H1 (cell line): ENCODE measurements at regions not wholly inside any gene's neighbourhood (a gene's known extent, or its start where the extent isn't known, plus 50 kb on each side); places are given as distances from the start of the nearest gene placed in this dataset.

Source experiments
- CTCF ChIA-PET: fragments of 300-600 bp; sonication (Branson Sonifier 250); formaldehyde crosslinking; loops from one replicate; lab custom pipeline; 2021; ENCODE audit not compliant: partially characterized antibody; lab: Charles Lee
- POLR2A ChIA-PET: fragments of 300-600 bp; sonication (Branson Sonifier 250); formaldehyde crosslinking; loops from one replicate; lab custom pipeline; 2021; ENCODE audit warnings: inconsistent platforms; ENCODE audit not compliant: partially characterized antibody; lab: Charles Lee
- DNase-seq, 2 experiments: peaks; one replicate each; pipeline versions ENCODE4 v3.0.0 to v3.0.0-alpha.2; 2010 to 2022; ENCODE audit warnings: low spot score in 2 of 2, low read depth in 1 of 2, mixed read lengths in 1 of 2
- FAIRE-seq: peaks from 2 replicates; lab custom pipeline; 2011; peaks lifted over from hg19 to GRCh38; lab: Jason Lieb, UNC
- H2AFZ ChIP-seq: 2 replicates; pipeline ENCODE4 v1.8.1; 2012; ENCODE audit warnings: low read length, inconsistent platforms
- H2AK5ac ChIP-seq: 2 replicates; pipeline ENCODE4 v1.6.1; 2013; ENCODE audit warnings: low read depth, low read length
- H2BK120ac ChIP-seq: replicated peaks from 2 replicates; pipeline ENCODE3; 2013; ENCODE audit warnings: low read depth, low read length, inconsistent platforms
- H2BK12ac ChIP-seq: 2 replicates; pipeline ENCODE4 v1.6.1; 2013; ENCODE audit warnings: low read depth, low read length
- H2BK15ac ChIP-seq: 2 replicates; pipeline ENCODE4 v1.6.1; 2013; ENCODE audit warnings: low read length
- H2BK20ac ChIP-seq: 2 replicates; pipeline ENCODE4 v1.6.1; 2013; ENCODE audit warnings: low read length
- H2BK5ac ChIP-seq: 2 replicates; pipeline ENCODE4 v1.6.1; 2013; ENCODE audit warnings: low read depth, low read length
- H3K14ac ChIP-seq: 2 replicates; pipeline ENCODE4 v1.6.1; 2013; ENCODE audit warnings: inconsistent platforms; ENCODE audit not compliant: insufficient read length
- H3K18ac ChIP-seq: 2 replicates; pipeline ENCODE4 v1.6.1; 2013; ENCODE audit warnings: low read length; ENCODE audit errors: extremely low read depth
- H3K23ac ChIP-seq: 2 replicates; pipeline ENCODE4 v1.6.1; 2013; ENCODE audit warnings: inconsistent platforms; ENCODE audit not compliant: insufficient read length
- H3K23me2 ChIP-seq: 2 replicates; pipeline ENCODE4 v1.6.1; 2013; ENCODE audit warnings: low read depth, low read length
- H3K27ac ChIP-seq: 2 replicates; pipeline ENCODE4 v1.6.1; 2011; ENCODE audit warnings: low read depth, low read length, inconsistent platforms
- H3K27me3 ChIP-seq, 4 experiments: replicated peaks in 1 of 4; 1 replicate in 1 of 4; 2 replicates in 3 of 4; pipeline versions ENCODE4 v1.6.1 to v1.8.1; 2011 to 2013; ENCODE audit warnings: low read length in 3 of 4, mild to moderate bottlenecking in 3 of 4, inconsistent platforms in 2 of 4, mixed read lengths in 2 of 4, moderate library complexity in 1 of 4; ENCODE audit not compliant: control insufficient read depth in 3 of 4, insufficient read depth in 3 of 4; ENCODE audit errors: extremely low read depth in 1 of 4
- H3K36me3 ChIP-seq, 4 experiments: 2 replicates each; pipeline versions ENCODE4 v1.6.1 to v1.8.1; 2011 to 2013; ENCODE audit warnings: mild to moderate bottlenecking in 4 of 4, low read length in 3 of 4, moderate library complexity in 2 of 4, control low read depth in 1 of 4, inconsistent platforms in 1 of 4; ENCODE audit not compliant: insufficient read depth in 4 of 4, control insufficient read depth in 2 of 4
- H3K4ac ChIP-seq: replicated peaks from 2 replicates; pipeline ENCODE3; 2013; ENCODE audit warnings: low read length, low read depth, mixed read lengths, inconsistent platforms; ENCODE audit not compliant: insufficient read length
- H3K4me1 ChIP-seq, 4 experiments: replicated peaks in 1 of 4; 1 replicate in 1 of 4; 2 replicates in 3 of 4; pipeline versions ENCODE4 v1.6.1 to v1.8.1; 2011 to 2013; ENCODE audit warnings: low read length in 3 of 4, inconsistent platforms in 2 of 4, mixed read lengths in 1 of 4; ENCODE audit not compliant: insufficient read depth in 4 of 4, control insufficient read depth in 3 of 4
- H3K4me2 ChIP-seq, 2 experiments: 2 replicates each; pipeline versions ENCODE4 v1.6.1 to v1.8.1; 2011 to 2013; ENCODE audit warnings: low read depth in 2 of 2, low read length in 2 of 2, control low read depth in 1 of 2, inconsistent platforms in 1 of 2, mild to moderate bottlenecking in 1 of 2; ENCODE audit not compliant: insufficient read depth in 1 of 2
- H3K4me3 ChIP-seq, 4 experiments: fragments of 200-600, 300-600 bp in 1 of 4; sonication (generic), shearing (Covaris generic), sonication (Bioruptor Twin) in 1 of 4; 2 replicates each; pipeline versions ENCODE4 v1.5.1 to v1.8.1; 2011 to 2016; ENCODE audit warnings: low read length in 4 of 4, low read depth in 3 of 4, control low read depth in 2 of 4, inconsistent platforms in 2 of 4, mild to moderate bottlenecking in 2 of 4, mixed read lengths in 1 of 4, moderate library complexity in 1 of 4; ENCODE audit not compliant: insufficient read depth in 2 of 4; ENCODE audit errors: extremely low read depth in 1 of 4
- H3K56ac ChIP-seq: replicated peaks from 2 replicates; pipeline ENCODE3; 2013; ENCODE audit warnings: low read depth, mild to moderate bottlenecking, mixed read lengths, low read length, inconsistent platforms; ENCODE audit not compliant: insufficient read length
- H3K79me1 ChIP-seq: 2 replicates; pipeline ENCODE4 v1.6.1; 2013; ENCODE audit warnings: low read depth, low read length, control low read depth
- H3K79me2 ChIP-seq, 2 experiments: 2 replicates each; pipeline versions ENCODE4 v1.6.1 to v1.8.1; 2012 to 2013; ENCODE audit warnings: low read length in 2 of 2, mild to moderate bottlenecking in 2 of 2, inconsistent platforms in 1 of 2; ENCODE audit not compliant: insufficient read depth in 2 of 2, control insufficient read depth in 1 of 2
- H3K9ac ChIP-seq, 4 experiments: replicated peaks in 1 of 4; 1 replicate in 1 of 4; 2 replicates in 3 of 4; pipeline versions ENCODE4 v1.6.1 to v1.8.1; 2011 to 2013; ENCODE audit warnings: low read depth in 3 of 4, low read length in 3 of 4, control low read depth in 2 of 4, mild to moderate bottlenecking in 2 of 4, moderate library complexity in 2 of 4, inconsistent platforms in 1 of 4; ENCODE audit errors: extremely low read depth in 1 of 4
- H3K9me3 ChIP-seq, 2 experiments: 2 replicates each; pipeline versions ENCODE4 v1.6.1 to v1.8.1; 2012 to 2013; ENCODE audit warnings: mild to moderate bottlenecking in 2 of 2, moderate library complexity in 2 of 2, control low read depth in 1 of 2, inconsistent platforms in 1 of 2, low read depth in 1 of 2, low read length in 1 of 2, mixed read lengths in 1 of 2; ENCODE audit not compliant: insufficient read depth in 2 of 2
- H4K20me1 ChIP-seq, 2 experiments: replicated peaks in 1 of 2; 2 replicates each; pipeline versions ENCODE3 to v1.8.1; 2011 to 2013; ENCODE audit warnings: inconsistent platforms in 2 of 2, low read length in 2 of 2, mild to moderate bottlenecking in 1 of 2; ENCODE audit not compliant: insufficient read depth in 2 of 2, control insufficient read depth in 1 of 2
- H4K5ac ChIP-seq: 2 replicates; pipeline ENCODE4 v1.6.1; 2013; ENCODE audit warnings: low read length, low read depth, mixed read lengths, inconsistent platforms; ENCODE audit not compliant: insufficient read length
- H4K8ac ChIP-seq: 2 replicates; pipeline ENCODE4 v1.8.0; 2013; ENCODE audit warnings: mild to moderate bottlenecking, moderate library complexity, low read length, inconsistent platforms; ENCODE audit not compliant: insufficient read depth; ENCODE audit errors: extremely low read depth
- H4K91ac ChIP-seq: replicated peaks from 2 replicates; pipeline ENCODE3; 2013; ENCODE audit warnings: low read length, mixed read lengths, inconsistent platforms; ENCODE audit not compliant: insufficient read length
- MAFK ChIP-seq: IDR thresholded peaks from 2 replicates; pipeline ENCODE4 v1.6.1; 2012; ENCODE audit warnings: low read depth, mild to moderate bottlenecking, improper control_type of control experiment, low read length
- RXRA ChIP-seq: IDR thresholded peaks from 2 replicates; pipeline ENCODE4 v1.6.1; 2011; ENCODE audit warnings: low read depth, mild to moderate bottlenecking, low read length, moderate library complexity; ENCODE audit not compliant: insufficient read depth
- SP4 ChIP-seq: IDR thresholded peaks from 2 replicates; pipeline ENCODE4 v1.6.1; 2012; ENCODE audit warnings: low read length, inconsistent platforms
- TCF12 ChIP-seq: IDR thresholded peaks from 2 replicates; pipeline ENCODE4 v1.6.1; 2011; ENCODE audit warnings: low read depth, mild to moderate bottlenecking, low read length
- WGBS, 2 experiments: shearing (Covaris generic) in 1 of 2; methylation state at CpG; one replicate each; pipeline versions ENCODE4 v1.1.6 to v1.1.7; 2013 to 2015; ENCODE audit warnings: low lambda C conversion rate in 2 of 2, mixed read lengths in 2 of 2, inconsistent platforms in 1 of 2, low coverage in 1 of 2, missing lambda C conversion rate in 1 of 2; ENCODE audit not compliant: insufficient replicate concordance in 2 of 2, insufficient coverage in 1 of 2, insufficient read length in 1 of 2; ENCODE audit errors: extremely low coverage in 1 of 2, missing lambda C conversion rate in 1 of 2; 5-methylcytosine and 5-hydroxymethylcytosine counted together

DNA sequence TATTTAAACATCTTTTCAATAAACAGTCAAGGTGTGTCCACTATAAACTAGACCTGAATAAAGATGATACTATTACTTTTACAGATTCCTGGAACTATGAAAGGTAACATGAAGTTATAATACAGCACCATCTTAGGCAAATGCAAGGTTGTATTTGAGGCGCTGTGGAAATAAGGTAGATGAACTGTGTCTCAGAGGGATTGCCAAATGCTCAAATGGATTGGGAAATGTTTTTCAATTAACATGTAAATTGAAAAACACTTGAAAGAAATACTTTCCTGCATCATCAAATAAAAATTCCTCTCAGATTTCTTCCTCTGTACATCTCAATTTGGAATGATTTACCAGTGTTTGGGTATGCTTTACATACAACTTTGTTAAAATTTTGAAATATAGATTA is 139.4 kb downstream of the DKK1 start:
- Histone ChIP-seq H3K79me1 (no peaks in the 10 kb centered on the region), H3K4me2 (no peak overlapping the region), H3K23me2 (no peaks in the 10 kb centered on the region), H3K23ac (no peak overlapping the region), H3K9me3 (no peaks in the 10 kb centered on the region), H3K9ac (no peak overlapping the region), H2BK120ac (no peak overlapping the region), H3K56ac (no peak overlapping the region), H4K8ac (no peak overlapping the region), H3K14ac (no peak overlapping the region), H3K36me3 (no peaks in the 10 kb centered on the region), H2BK15ac (no peak overlapping the region), H3K79me2 (no peaks in the 10 kb centered on the region), H2BK5ac (no peak overlapping the region), H4K5ac (no peak overlapping the region), H3K18ac (no peak overlapping the region), H2AFZ (no peak overlapping the region), H4K20me1 (no peaks in the 10 kb centered on the region), H3K27me3 (no peaks in the 10 kb centered on the region), H3K4me3 (no peak overlapping the region), H4K91ac (no peak overlapping the region), H3K4me1 (no peaks in the 10 kb centered on the region; a peak in 1 of 7 replicates), H3K27ac (no peak overlapping the region), H2BK20ac (no peak overlapping the region), H3K4ac (no peak overlapping the region), H2BK12ac (no peak overlapping the region), H2AK5ac (no peak overlapping the region)
- FAIRE-seq = no peak
- 80% methylated on average over 1 of the region's 1 CpG; no CpG with 5 or more reads in 1 of the 2 experiments for WGBS, 2 experiments
- ChIA-PET POLR2A (no interaction called here), CTCF (interaction anchor here (1.5 kb wide), 2 partner anchors 10 to 13 kb away, joined by 7 to 8 read pairs; no protein-coding TSS in a partner anchor)
- DNase-seq = no peak
- TF ChIP-seq MAFK (no peak), SP4 (no peak), TCF12 (no peak), RXRA (no peak)
